Dermis blood vessel endothelial cell (primary cell): ENCODE measurements at regions not wholly inside any gene's neighbourhood (a gene's known extent, or its start where the extent isn't known, plus 50 kb on each side); places are given as distances from the start of the nearest gene placed in this dataset.
"Not testable (repeated sequence)": the region's sequence is repeated elsewhere in the genome, so short reads cannot be mapped to it uniquely, and the experiment has no call there.

Experiments
- DNase-seq: peaks from one replicate; pipeline ENCODE4 v3.0.0; 2010

- DNase-seq: no peak
Observed at GRCh38 chr2:144115739-144116291, 404.1 kb downstream of the ZEB2 start.

- no peak for DNase-seq
Observed at GRCh38 chr2:144114760-144115159, 405.2 kb downstream of the ZEB2 start.

GRCh38 chr2:144111437-144111836 is 408.5 kb downstream of the ZEB2 start:
- peak; percentile 59 for DNase-seq

GRCh38 chr2:144106104-144106503 is 413.8 kb downstream of the ZEB2 start:
- DNase-seq: not testable (repeated sequence)

- no peak for DNase-seq
Observed at GRCh38 chr2:144102386-144102785, 417.5 kb downstream of the ZEB2 start.

- peak; percentile 46 for DNase-seq
Observed at GRCh38 chr2:144099780-144100377, 420.0 kb downstream of the ZEB2 start.

GRCh38 chr2:144099340-144099739 is 420.6 kb downstream of the ZEB2 start:
- peak; percentile 22 for DNase-seq

- DNase-seq: no peak
Observed at GRCh38 chr2:144097440-144098225, 422.3 kb downstream of the ZEB2 start.

- DNase-seq: no peak
Observed at GRCh38 chr2:144096531-144096930, 423.4 kb downstream of the ZEB2 start.

GRCh38 chr2:144094408-144095151 is 425.3 kb downstream of the ZEB2 start:
- DNase-seq: no peak

- no peak for DNase-seq
Observed at GRCh38 chr2:144091622-144092021, 428.3 kb downstream of the ZEB2 start.

- no peak for DNase-seq
Observed at GRCh38 chr2:144088863-144089262, 431.1 kb downstream of the ZEB2 start.

GRCh38 chr2:144086965-144087364 is 433.0 kb downstream of the ZEB2 start:
- DNase-seq: peak; percentile 5

GRCh38 chr2:144085016-144085415 is 434.9 kb downstream of the ZEB2 start:
- DNase-seq: no peak

GRCh38 chr2:144084114-144084661 is 435.7 kb downstream of the ZEB2 start:
- DNase-seq: peak; percentile 15

GRCh38 chr2:144083211-144083610 is 436.7 kb downstream of the ZEB2 start:
- DNase-seq: no peak

- no peak for DNase-seq
Observed at GRCh38 chr2:144082777-144083176, 437.1 kb downstream of the ZEB2 start.

- DNase-seq: no peak
Observed at GRCh38 chr2:144082327-144082726, 437.6 kb downstream of the ZEB2 start.

- DNase-seq: no peak
Observed at GRCh38 chr2:144081272-144081671, 438.6 kb downstream of the ZEB2 start.

- DNase-seq: no peak
Observed at GRCh38 chr2:144079803-144080202, 440.1 kb downstream of the ZEB2 start.

- DNase-seq: no peak
Observed at GRCh38 chr2:144078802-144079724, 440.9 kb downstream of the ZEB2 start.

GRCh38 chr2:144078106-144078505 is 441.8 kb downstream of the ZEB2 start:
- DNase-seq: no peak
